Neural progenitor cell (in vitro differentiated cells): ENCODE measurements at regions not wholly inside any gene's neighbourhood (a gene's known extent, or its start where the extent isn't known, plus 50 kb on each side); places are given as distances from the start of the nearest gene placed in this dataset.

Experiments
- CTCF ChIP-seq: fragments of 200-600 bp; sonication (generic); IDR thresholded peaks from 2 replicates; pipeline ENCODE4 v1.5.1; 2017; ENCODE audit warnings: antibody characterized with exemption, mild to moderate bottlenecking
- EZH2 ChIP-seq: fragments of 200-600 bp; sonication (generic); IDR thresholded peaks from 2 replicates; pipeline ENCODE4 v1.6.1; 2017; ENCODE audit warnings: antibody characterized with exemption, mild to moderate bottlenecking, moderate library complexity

- TF ChIP-seq CTCF (no peak), EZH2 (no peak)
Observed at GRCh38 chr20:24321973-24322372, 147.5 kb upstream of the SYNDIG1 start.
